ENCODE measurements at regions not wholly inside any gene's neighbourhood (a gene's known extent, or its start where the extent isn't known, plus 50 kb on each side); places are given as distances from the start of the nearest gene placed in this dataset.

GRCh38 chr1:234854645-234855039, 244.7 kb upstream of the IRF2BP2 start:
- Histone ChIP-seq H3K4me3 (no peak overlapping the region), H3K27ac (no peak overlapping the region), H3K4me1 (no peaks in the 10 kb centered on the region), H3K27me3 (no peaks in the 10 kb centered on the region), H3K36me3 (no peaks in the 10 kb centered on the region), H3K9me3 (no peaks in the 10 kb centered on the region)
- TF ChIP-seq POLR2A (IDR thresholded peaks at IDR 0.05) (no peak), POLR2AphosphoS5 (IDR thresholded peaks at IDR 0.05) (no peak)
- TF ChIP-seq, protein P1, sequence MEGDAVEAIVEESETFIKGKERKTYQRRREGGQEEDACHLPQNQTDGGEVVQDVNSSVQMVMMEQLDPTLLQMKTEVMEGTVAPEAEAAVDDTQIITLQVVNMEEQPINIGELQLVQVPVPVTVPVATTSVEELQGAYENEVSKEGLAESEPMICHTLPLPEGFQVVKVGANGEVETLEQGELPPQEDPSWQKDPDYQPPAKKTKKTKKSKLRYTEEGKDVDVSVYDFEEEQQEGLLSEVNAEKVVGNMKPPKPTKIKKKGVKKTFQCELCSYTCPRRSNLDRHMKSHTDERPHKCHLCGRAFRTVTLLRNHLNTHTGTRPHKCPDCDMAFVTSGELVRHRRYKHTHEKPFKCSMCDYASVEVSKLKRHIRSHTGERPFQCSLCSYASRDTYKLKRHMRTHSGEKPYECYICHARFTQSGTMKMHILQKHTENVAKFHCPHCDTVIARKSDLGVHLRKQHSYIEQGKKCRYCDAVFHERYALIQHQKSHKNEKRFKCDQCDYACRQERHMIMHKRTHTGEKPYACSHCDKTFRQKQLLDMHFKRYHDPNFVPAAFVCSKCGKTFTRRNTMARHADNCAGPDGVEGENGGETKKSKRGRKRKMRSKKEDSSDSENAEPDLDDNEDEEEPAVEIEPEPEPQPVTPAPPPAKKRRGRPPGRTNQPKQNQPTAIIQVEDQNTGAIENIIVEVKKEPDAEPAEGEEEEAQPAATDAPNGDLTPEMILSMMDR (IDR thresholded peaks at IDR 0.05), result no peak
- intact Hi-C loops (cut with DNase I; ENCODE audit: low total_unique reads), result no loop called here
- no peak for DNase-seq (ENCODE audit: low spot score in 2 of 2)

- Histone ChIP-seq H3K4me3 (no peak overlapping the region), H3K27ac (no peak overlapping the region), H3K27me3 (no peaks in the 10 kb centered on the region), H3K4me1 (no peaks in the 10 kb centered on the region), H3K9me3 (no peaks in the 10 kb centered on the region), H3K36me3 (no peaks in the 10 kb centered on the region)
- DNase-seq (ENCODE audit: low spot score in 2 of 2), result no peak
- intact Hi-C loops (cut with DNase I; ENCODE audit: low total_unique reads), result no loop called here
- TF ChIP-seq POLR2AphosphoS5 (IDR thresholded peaks at IDR 0.05) (no peak), POLR2A (IDR thresholded peaks at IDR 0.05) (no peak)
- TF ChIP-seq, protein P1 (IDR thresholded peaks at IDR 0.05), result no peak
These were observed 244.1 kb upstream of the IRF2BP2 start for GRCh38 chr1:234853906-234854644.

GRCh38 chr1:234852659-234853058, 242.7 kb upstream of the IRF2BP2 start:
- intact Hi-C loops (cut with DNase I; ENCODE audit: low total_unique reads), result no loop called here
- no peak overlapping the region for H3K27ac ChIP-seq
- H3K27me3 ChIP-seq, result no peaks in the 10 kb centered on the region
- no peak for DNase-seq (ENCODE audit: low spot score in 2 of 2)
- TF ChIP-seq, protein P1 (IDR thresholded peaks at IDR 0.05), result no peak
- TF ChIP-seq POLR2A (IDR thresholded peaks at IDR 0.05) (no peak), POLR2AphosphoS5 (IDR thresholded peaks at IDR 0.05) (no peak)
- no peak overlapping the region for H3K4me3 ChIP-seq
- H3K36me3 ChIP-seq, result no peaks in the 10 kb centered on the region
- no peaks in the 10 kb centered on the region for H3K4me1 ChIP-seq
- no peaks in the 10 kb centered on the region for H3K9me3 ChIP-seq

DNA sequence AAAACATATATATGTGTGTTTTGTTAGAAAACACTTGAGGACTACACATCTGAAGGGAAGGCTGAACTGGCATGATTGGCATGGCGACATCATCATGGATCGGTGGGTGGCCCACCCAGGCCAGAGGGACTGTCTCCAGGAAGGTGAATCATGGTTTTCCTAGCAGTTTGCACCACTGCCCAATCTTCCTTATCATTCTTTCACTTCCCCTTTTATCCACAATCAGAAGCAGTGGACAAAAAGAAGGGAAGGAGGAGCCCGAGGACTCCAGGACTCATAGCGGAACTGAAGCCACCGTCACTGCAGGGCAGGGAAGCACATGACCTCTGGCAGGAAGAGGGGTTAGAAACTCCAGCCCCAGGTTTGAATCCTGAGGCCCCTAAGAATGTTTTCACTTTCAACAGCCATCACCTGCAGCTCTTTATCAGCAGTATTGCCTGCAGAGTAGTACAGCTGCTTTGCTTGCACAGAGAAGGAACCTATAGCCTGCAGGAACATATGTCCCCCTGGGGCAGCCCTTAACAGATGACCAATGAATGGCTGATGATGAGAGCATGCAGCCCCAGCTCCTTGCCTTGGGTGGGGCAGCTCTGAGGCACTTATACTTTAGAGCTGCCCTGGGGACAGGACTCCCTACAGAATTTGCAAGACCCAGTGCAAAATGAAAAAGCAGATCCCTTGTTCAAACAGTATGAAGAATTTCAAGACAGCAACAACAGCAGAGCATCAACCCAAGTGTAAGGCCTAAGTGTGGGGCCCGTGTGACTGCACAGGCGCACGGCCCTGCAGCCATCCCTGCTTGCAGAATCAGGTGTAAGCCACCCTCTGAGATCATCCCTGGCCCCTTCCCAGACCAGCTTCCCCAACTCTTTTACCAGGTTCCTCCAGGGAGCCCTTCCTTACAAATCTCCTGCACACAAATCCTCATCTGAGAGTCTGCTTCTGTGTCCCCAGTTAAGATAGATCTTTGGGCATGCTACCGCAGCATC, 241.8 kb upstream of the IRF2BP2 start:
- Histone ChIP-seq H3K4me1 (no peaks in the 10 kb centered on the region), H3K27ac (no peak overlapping the region), H3K36me3 (no peaks in the 10 kb centered on the region), H3K9me3 (no peaks in the 10 kb centered on the region), H3K27me3 (no peaks in the 10 kb centered on the region), H3K4me3 (no peak overlapping the region)
- intact Hi-C loops (cut with DNase I; ENCODE audit: low total_unique reads), result no loop called here
- TF ChIP-seq POLR2A (IDR thresholded peaks at IDR 0.05) (no peak), POLR2AphosphoS5 (IDR thresholded peaks at IDR 0.05) (no peak)
- TF ChIP-seq, protein P1 (IDR thresholded peaks at IDR 0.05), result no peak
- DNase-seq (ENCODE audit: low spot score in 2 of 2), result no peak

DNA sequence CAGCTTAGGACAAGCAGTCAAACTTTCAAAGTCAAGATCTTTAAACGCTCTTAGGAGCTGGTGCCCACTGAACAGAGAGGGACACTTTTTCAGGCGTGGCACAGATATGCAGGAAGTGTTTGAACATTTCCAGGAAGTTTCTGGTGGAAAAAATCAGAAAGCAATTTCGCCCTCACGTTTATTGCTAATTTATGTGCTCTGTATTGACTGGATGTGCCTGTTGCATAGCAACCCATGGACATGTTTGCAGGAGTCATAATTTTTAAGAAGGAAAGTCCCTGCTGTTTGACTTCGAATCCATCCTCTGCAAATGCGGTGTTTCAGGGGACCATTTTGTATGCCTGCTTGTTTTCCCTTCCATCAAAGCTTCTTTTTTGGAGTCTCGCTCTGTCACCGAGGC, 239.9 kb upstream of the IRF2BP2 start:
- Histone ChIP-seq H3K27me3 (no peaks in the 10 kb centered on the region), H3K27ac (no peak overlapping the region), H3K36me3 (no peaks in the 10 kb centered on the region), H3K9me3 (no peaks in the 10 kb centered on the region), H3K4me1 (no peaks in the 10 kb centered on the region), H3K4me3 (no peak overlapping the region)
- DNase-seq (ENCODE audit: low spot score in 2 of 2), result no peak
- TF ChIP-seq, protein P1 (IDR thresholded peaks at IDR 0.05), result no peak
- TF ChIP-seq POLR2A (IDR thresholded peaks at IDR 0.05) (no peak), POLR2AphosphoS5 (IDR thresholded peaks at IDR 0.05) (no peak)
- intact Hi-C loops (cut with DNase I; ENCODE audit: low total_unique reads), result no loop called here

Measured in breast epithelium (tissue), 4 donors.